H1 (cell line): ENCODE measurements at regions not wholly inside any gene's neighbourhood (a gene's known extent, or its start where the extent isn't known, plus 50 kb on each side); places are given as distances from the start of the nearest gene placed in this dataset.

Experiments
- CTCF ChIA-PET: fragments of 300-600 bp; sonication (Branson Sonifier 250); formaldehyde crosslinking; loops from one replicate; lab custom pipeline; 2021; ENCODE audit not compliant: partially characterized antibody; lab: Charles Lee
- POLR2A ChIA-PET: fragments of 300-600 bp; sonication (Branson Sonifier 250); formaldehyde crosslinking; loops from one replicate; lab custom pipeline; 2021; ENCODE audit warnings: inconsistent platforms; ENCODE audit not compliant: partially characterized antibody; lab: Charles Lee
- DNase-seq, 2 experiments: peaks; one replicate each; pipeline versions ENCODE4 v3.0.0 to v3.0.0-alpha.2; 2010 to 2022; ENCODE audit warnings: low spot score in 2 of 2, low read depth in 1 of 2, mixed read lengths in 1 of 2
- FAIRE-seq: peaks from 2 replicates; lab custom pipeline; 2011; peaks lifted over from hg19 to GRCh38; lab: Jason Lieb, UNC
- H2AFZ ChIP-seq: 2 replicates; pipeline ENCODE4 v1.8.1; 2012; ENCODE audit warnings: low read length, inconsistent platforms
- H2AK5ac ChIP-seq: 2 replicates; pipeline ENCODE4 v1.6.1; 2013; ENCODE audit warnings: low read depth, low read length
- H2BK120ac ChIP-seq: replicated peaks from 2 replicates; pipeline ENCODE3; 2013; ENCODE audit warnings: low read depth, low read length, inconsistent platforms
- H2BK12ac ChIP-seq: 2 replicates; pipeline ENCODE4 v1.6.1; 2013; ENCODE audit warnings: low read depth, low read length
- H2BK15ac ChIP-seq: 2 replicates; pipeline ENCODE4 v1.6.1; 2013; ENCODE audit warnings: low read length
- H2BK20ac ChIP-seq: 2 replicates; pipeline ENCODE4 v1.6.1; 2013; ENCODE audit warnings: low read length
- H2BK5ac ChIP-seq: 2 replicates; pipeline ENCODE4 v1.6.1; 2013; ENCODE audit warnings: low read depth, low read length
- H3K14ac ChIP-seq: 2 replicates; pipeline ENCODE4 v1.6.1; 2013; ENCODE audit warnings: inconsistent platforms; ENCODE audit not compliant: insufficient read length
- H3K18ac ChIP-seq: 2 replicates; pipeline ENCODE4 v1.6.1; 2013; ENCODE audit warnings: low read length; ENCODE audit errors: extremely low read depth
- H3K23ac ChIP-seq: 2 replicates; pipeline ENCODE4 v1.6.1; 2013; ENCODE audit warnings: inconsistent platforms; ENCODE audit not compliant: insufficient read length
- H3K23me2 ChIP-seq: 2 replicates; pipeline ENCODE4 v1.6.1; 2013; ENCODE audit warnings: low read depth, low read length
- H3K27ac ChIP-seq: 2 replicates; pipeline ENCODE4 v1.6.1; 2011; ENCODE audit warnings: low read depth, low read length, inconsistent platforms
- H3K27me3 ChIP-seq, 4 experiments: replicated peaks in 1 of 4; 1 replicate in 1 of 4; 2 replicates in 3 of 4; pipeline versions ENCODE4 v1.6.1 to v1.8.1; 2011 to 2013; ENCODE audit warnings: low read length in 3 of 4, mild to moderate bottlenecking in 3 of 4, inconsistent platforms in 2 of 4, mixed read lengths in 2 of 4, moderate library complexity in 1 of 4; ENCODE audit not compliant: control insufficient read depth in 3 of 4, insufficient read depth in 3 of 4; ENCODE audit errors: extremely low read depth in 1 of 4
- H3K36me3 ChIP-seq, 4 experiments: 2 replicates each; pipeline versions ENCODE4 v1.6.1 to v1.8.1; 2011 to 2013; ENCODE audit warnings: mild to moderate bottlenecking in 4 of 4, low read length in 3 of 4, moderate library complexity in 2 of 4, control low read depth in 1 of 4, inconsistent platforms in 1 of 4; ENCODE audit not compliant: insufficient read depth in 4 of 4, control insufficient read depth in 2 of 4
- H3K4ac ChIP-seq: replicated peaks from 2 replicates; pipeline ENCODE3; 2013; ENCODE audit warnings: low read length, low read depth, mixed read lengths, inconsistent platforms; ENCODE audit not compliant: insufficient read length
- H3K4me1 ChIP-seq, 4 experiments: replicated peaks in 1 of 4; 1 replicate in 1 of 4; 2 replicates in 3 of 4; pipeline versions ENCODE4 v1.6.1 to v1.8.1; 2011 to 2013; ENCODE audit warnings: low read length in 3 of 4, inconsistent platforms in 2 of 4, mixed read lengths in 1 of 4; ENCODE audit not compliant: insufficient read depth in 4 of 4, control insufficient read depth in 3 of 4
- H3K4me2 ChIP-seq, 2 experiments: 2 replicates each; pipeline versions ENCODE4 v1.6.1 to v1.8.1; 2011 to 2013; ENCODE audit warnings: low read depth in 2 of 2, low read length in 2 of 2, control low read depth in 1 of 2, inconsistent platforms in 1 of 2, mild to moderate bottlenecking in 1 of 2; ENCODE audit not compliant: insufficient read depth in 1 of 2
- H3K4me3 ChIP-seq, 4 experiments: fragments of 200-600, 300-600 bp in 1 of 4; sonication (generic), shearing (Covaris generic), sonication (Bioruptor Twin) in 1 of 4; 2 replicates each; pipeline versions ENCODE4 v1.5.1 to v1.8.1; 2011 to 2016; ENCODE audit warnings: low read length in 4 of 4, low read depth in 3 of 4, control low read depth in 2 of 4, inconsistent platforms in 2 of 4, mild to moderate bottlenecking in 2 of 4, mixed read lengths in 1 of 4, moderate library complexity in 1 of 4; ENCODE audit not compliant: insufficient read depth in 2 of 4; ENCODE audit errors: extremely low read depth in 1 of 4
- H3K56ac ChIP-seq: replicated peaks from 2 replicates; pipeline ENCODE3; 2013; ENCODE audit warnings: low read depth, mild to moderate bottlenecking, mixed read lengths, low read length, inconsistent platforms; ENCODE audit not compliant: insufficient read length
- H3K79me1 ChIP-seq: 2 replicates; pipeline ENCODE4 v1.6.1; 2013; ENCODE audit warnings: low read depth, low read length, control low read depth
- H3K79me2 ChIP-seq, 2 experiments: 2 replicates each; pipeline versions ENCODE4 v1.6.1 to v1.8.1; 2012 to 2013; ENCODE audit warnings: low read length in 2 of 2, mild to moderate bottlenecking in 2 of 2, inconsistent platforms in 1 of 2; ENCODE audit not compliant: insufficient read depth in 2 of 2, control insufficient read depth in 1 of 2
- H3K9ac ChIP-seq, 4 experiments: replicated peaks in 1 of 4; 1 replicate in 1 of 4; 2 replicates in 3 of 4; pipeline versions ENCODE4 v1.6.1 to v1.8.1; 2011 to 2013; ENCODE audit warnings: low read depth in 3 of 4, low read length in 3 of 4, control low read depth in 2 of 4, mild to moderate bottlenecking in 2 of 4, moderate library complexity in 2 of 4, inconsistent platforms in 1 of 4; ENCODE audit errors: extremely low read depth in 1 of 4
- H3K9me3 ChIP-seq, 2 experiments: 2 replicates each; pipeline versions ENCODE4 v1.6.1 to v1.8.1; 2012 to 2013; ENCODE audit warnings: mild to moderate bottlenecking in 2 of 2, moderate library complexity in 2 of 2, control low read depth in 1 of 2, inconsistent platforms in 1 of 2, low read depth in 1 of 2, low read length in 1 of 2, mixed read lengths in 1 of 2; ENCODE audit not compliant: insufficient read depth in 2 of 2
- H4K20me1 ChIP-seq, 2 experiments: replicated peaks in 1 of 2; 2 replicates each; pipeline versions ENCODE3 to v1.8.1; 2011 to 2013; ENCODE audit warnings: inconsistent platforms in 2 of 2, low read length in 2 of 2, mild to moderate bottlenecking in 1 of 2; ENCODE audit not compliant: insufficient read depth in 2 of 2, control insufficient read depth in 1 of 2
- H4K5ac ChIP-seq: 2 replicates; pipeline ENCODE4 v1.6.1; 2013; ENCODE audit warnings: low read length, low read depth, mixed read lengths, inconsistent platforms; ENCODE audit not compliant: insufficient read length
- H4K8ac ChIP-seq: 2 replicates; pipeline ENCODE4 v1.8.0; 2013; ENCODE audit warnings: mild to moderate bottlenecking, moderate library complexity, low read length, inconsistent platforms; ENCODE audit not compliant: insufficient read depth; ENCODE audit errors: extremely low read depth
- H4K91ac ChIP-seq: replicated peaks from 2 replicates; pipeline ENCODE3; 2013; ENCODE audit warnings: low read length, mixed read lengths, inconsistent platforms; ENCODE audit not compliant: insufficient read length
- BCL11A ChIP-seq, 2 experiments: IDR thresholded peaks; one replicate each; pipeline ENCODE4 v1.6.1; 2011; ENCODE audit warnings: low read depth in 2 of 2, low read length in 2 of 2, mild to moderate bottlenecking in 2 of 2
- GTF2F1 ChIP-seq: IDR thresholded peaks from 2 replicates; pipeline ENCODE4 v1.6.1; 2012; ENCODE audit warnings: low read depth, low read length, improper control_type of control experiment, borderline replicate concordance
- RFX5 ChIP-seq: IDR thresholded peaks from 2 replicates; pipeline ENCODE4 v1.6.1; 2011; ENCODE audit warnings: low read depth, low read length, improper control_type of control experiment, borderline replicate concordance
- SIRT6 ChIP-seq: IDR thresholded peaks from one replicate; pipeline ENCODE4 v1.7.1; 2012; ENCODE audit warnings: low read length, inconsistent platforms
- SP4 ChIP-seq: IDR thresholded peaks from 2 replicates; pipeline ENCODE4 v1.6.1; 2012; ENCODE audit warnings: low read length, inconsistent platforms
- TBP ChIP-seq: IDR thresholded peaks from 2 replicates; pipeline ENCODE4 v1.6.1; 2011; ENCODE audit warnings: low read depth, low read length, improper control_type of control experiment
- TCF12 ChIP-seq: IDR thresholded peaks from 2 replicates; pipeline ENCODE4 v1.6.1; 2011; ENCODE audit warnings: low read depth, mild to moderate bottlenecking, low read length
- WGBS, 2 experiments: shearing (Covaris generic) in 1 of 2; methylation state at CpG; one replicate each; pipeline versions ENCODE4 v1.1.6 to v1.1.7; 2013 to 2015; ENCODE audit warnings: low lambda C conversion rate in 2 of 2, mixed read lengths in 2 of 2, inconsistent platforms in 1 of 2, low coverage in 1 of 2, missing lambda C conversion rate in 1 of 2; ENCODE audit not compliant: insufficient replicate concordance in 2 of 2, insufficient coverage in 1 of 2, insufficient read length in 1 of 2; ENCODE audit errors: extremely low coverage in 1 of 2, missing lambda C conversion rate in 1 of 2; 5-methylcytosine and 5-hydroxymethylcytosine counted together
- TF ChIP-seq, protein P1 (sequence below), 3 experiments: IDR thresholded peaks; 1 replicate in 2 of 3; 2 replicates in 1 of 3; pipeline versions ENCODE4 v1.5.1 to v1.6.1; 2011; ENCODE audit warnings: low read length in 3 of 3, mild to moderate bottlenecking in 3 of 3, inconsistent platforms in 2 of 3, low read depth in 1 of 3, moderate library complexity in 1 of 3; ENCODE audit not compliant: insufficient read depth in 1 of 3; ENCODE audit errors: control extremely low read depth in 1 of 3

GRCh38 chr4:121514443-121514842 lies 133.6 kb upstream of the QRFPR start:
- Histone ChIP-seq H2AK5ac (no peak overlapping the region), H2AFZ (no peak overlapping the region), H3K14ac (no peak overlapping the region), H3K4ac (no peak overlapping the region), H3K79me1 (no peaks in the 10 kb centered on the region), H3K27ac (no peak overlapping the region), H3K18ac (no peak overlapping the region), H3K36me3 (no peaks in the 10 kb centered on the region), H2BK12ac (no peak overlapping the region), H3K27me3 (no peaks in the 10 kb centered on the region), H3K56ac (no peak overlapping the region), H2BK5ac (no peak overlapping the region), H3K23me2 (no peaks in the 10 kb centered on the region), H3K9me3 (no peaks in the 10 kb centered on the region), H2BK15ac (no peak overlapping the region), H3K4me1 (peaks cover 0 to 4% (median 0%) of the 10 kb centered on the region in 4 experiments; a peak in 2 of 7 replicates), H2BK120ac (no peak overlapping the region), H3K79me2 (no peaks in the 10 kb centered on the region), H4K20me1 (no peaks in the 10 kb centered on the region), H4K5ac (no peak overlapping the region), H2BK20ac (no peak overlapping the region), H3K4me3 (no peak overlapping the region), H3K4me2 (no peak overlapping the region), H3K23ac (no peak overlapping the region), H4K91ac (no peak overlapping the region), H3K9ac (no peak overlapping the region), H4K8ac (peak overlapping the region; percentile 11; the same call in 1 of the 2 replicates)
- CTCF ChIA-PET = interaction anchor here (0.6 to 3.2 kb wide), 47 partner anchors 9 to 368 kb away, joined by 3 to 19 read pairs (median 4); no protein-coding TSS in a partner anchor
- DNase-seq (peak; percentile 65 to 72), FAIRE-seq (peak; percentile 75)
- POLR2A ChIA-PET = no interaction called here
- 41% methylated on average over 10 of the region's 10 CpGs; no CpG with 5 or more reads in 1 of the 2 experiments for WGBS, 2 experiments
- TF ChIP-seq, protein P1, sequence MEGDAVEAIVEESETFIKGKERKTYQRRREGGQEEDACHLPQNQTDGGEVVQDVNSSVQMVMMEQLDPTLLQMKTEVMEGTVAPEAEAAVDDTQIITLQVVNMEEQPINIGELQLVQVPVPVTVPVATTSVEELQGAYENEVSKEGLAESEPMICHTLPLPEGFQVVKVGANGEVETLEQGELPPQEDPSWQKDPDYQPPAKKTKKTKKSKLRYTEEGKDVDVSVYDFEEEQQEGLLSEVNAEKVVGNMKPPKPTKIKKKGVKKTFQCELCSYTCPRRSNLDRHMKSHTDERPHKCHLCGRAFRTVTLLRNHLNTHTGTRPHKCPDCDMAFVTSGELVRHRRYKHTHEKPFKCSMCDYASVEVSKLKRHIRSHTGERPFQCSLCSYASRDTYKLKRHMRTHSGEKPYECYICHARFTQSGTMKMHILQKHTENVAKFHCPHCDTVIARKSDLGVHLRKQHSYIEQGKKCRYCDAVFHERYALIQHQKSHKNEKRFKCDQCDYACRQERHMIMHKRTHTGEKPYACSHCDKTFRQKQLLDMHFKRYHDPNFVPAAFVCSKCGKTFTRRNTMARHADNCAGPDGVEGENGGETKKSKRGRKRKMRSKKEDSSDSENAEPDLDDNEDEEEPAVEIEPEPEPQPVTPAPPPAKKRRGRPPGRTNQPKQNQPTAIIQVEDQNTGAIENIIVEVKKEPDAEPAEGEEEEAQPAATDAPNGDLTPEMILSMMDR (IDR thresholded peaks at IDR 0.05; ENCODE audit: control extremely low read depth in 1 of 3, insufficient read depth in 1 of 3, low read depth in 1 of 3, low read length in 3 of 3) = peak; percentile 8 to 78 (median 65)
- TF ChIP-seq TCF12 = no peak
- no peak for TF ChIP-seq RFX5
- no peak for TF ChIP-seq GTF2F1
- TF ChIP-seq TBP = no peak
- TF ChIP-seq BCL11A (IDR thresholded peaks at IDR 0.05; ENCODE audit: low read depth in 2 of 2, low read length in 2 of 2) = no peak
- TF ChIP-seq SIRT6 = no peak
- no peak for TF ChIP-seq SP4
